Muscle of leg (tissue), 3 donors: ENCODE measurements at regions not wholly inside any gene's neighbourhood (a gene's known extent, or its start where the extent isn't known, plus 50 kb on each side); places are given as distances from the start of the nearest gene placed in this dataset.

ENCODE experiments used
- DNase-seq: peaks from one replicate; pipeline ENCODE4 v3.0.0; 2013
- H3K27ac ChIP-seq: one replicate; pipeline ENCODE4 v1.5.1; 2013; ENCODE audit warnings: mild to moderate bottlenecking, low read length, control low read depth
- H3K27me3 ChIP-seq: one replicate; pipeline ENCODE4 v1.6.1; 2013; ENCODE audit warnings: low read length; ENCODE audit not compliant: control insufficient read depth, insufficient read depth
- H3K36me3 ChIP-seq: one replicate; pipeline ENCODE4 v1.6.1; 2013; ENCODE audit warnings: low read length; ENCODE audit not compliant: control insufficient read depth, insufficient read depth
- H3K4me1 ChIP-seq: one replicate; pipeline ENCODE4 v1.6.1; 2013; ENCODE audit warnings: low read length; ENCODE audit not compliant: control insufficient read depth, insufficient read depth
- H3K4me3 ChIP-seq: one replicate; pipeline ENCODE4 v1.5.1; 2013; ENCODE audit warnings: low read length, control low read depth
- H3K9me3 ChIP-seq: replicated peaks from 2 replicates; pipeline ENCODE4 v1.6.1; 2013; ENCODE audit warnings: low read depth, low read length; ENCODE audit not compliant: control insufficient read depth
- WGBS: methylation state at CpG from one replicate; pipeline ENCODE4 v1.1.5; 2013; ENCODE audit warnings: missing lambda C conversion rate; ENCODE audit not compliant: insufficient coverage; 5-methylcytosine and 5-hydroxymethylcytosine counted together

- Histone ChIP-seq H3K4me3 (no peak overlapping the region), H3K36me3 (no peaks in the 10 kb centered on the region), H3K27ac (no peak overlapping the region), H3K9me3 (no peaks in the 10 kb centered on the region), H3K27me3 (no peaks in the 10 kb centered on the region), H3K4me1 (no peaks in the 10 kb centered on the region)
- WGBS = no CpG with 5 or more reads among the region's 3 CpGs
- no peak for DNase-seq
Measured at GRCh38 chr4:163878336-163879121, 384.0 kb downstream of the TMA16 start.

DNA sequence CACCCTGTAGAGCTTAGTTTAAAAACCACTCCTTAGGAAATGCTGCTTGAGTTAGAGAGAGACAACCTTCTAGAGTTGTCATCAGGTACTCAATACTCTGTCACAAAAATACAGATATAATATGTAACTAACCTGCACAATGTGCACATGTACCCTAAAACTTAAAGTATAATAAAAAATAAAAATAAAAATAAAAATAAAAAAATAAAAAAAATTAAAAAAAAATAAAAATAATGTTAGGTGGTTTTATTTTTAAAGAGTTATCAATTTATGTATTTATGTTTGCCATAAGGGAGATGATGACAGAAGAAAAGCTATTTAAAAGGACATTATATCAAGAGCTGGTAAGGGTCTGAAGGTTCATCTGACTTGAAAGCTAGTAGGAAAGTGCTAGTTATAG, 397.9 kb downstream of the TMA16 start:
- no peak for DNase-seq
- H3K36me3 ChIP-seq = no peaks in the 10 kb centered on the region
- no peaks in the 10 kb centered on the region for H3K9me3 ChIP-seq
- no peaks in the 10 kb centered on the region for H3K4me1 ChIP-seq
- no peak overlapping the region for H3K27ac ChIP-seq
- H3K27me3 ChIP-seq = no peaks in the 10 kb centered on the region
- H3K4me3 ChIP-seq = no peak overlapping the region

GRCh38 chr4:163895378-163896005, 401.0 kb downstream of the TMA16 start:
- no peak overlapping the region for H3K4me3 ChIP-seq
- H3K27ac ChIP-seq = no peak overlapping the region
- H3K9me3 ChIP-seq = no peaks in the 10 kb centered on the region
- DNase-seq = no peak
- H3K27me3 ChIP-seq = no peaks in the 10 kb centered on the region
- 50% methylated on average over 1 of the region's 3 CpGs for WGBS
- H3K4me1 ChIP-seq = no peaks in the 10 kb centered on the region
- H3K36me3 ChIP-seq = no peaks in the 10 kb centered on the region

GRCh38 chr4:163901319-163901718, 406.8 kb downstream of the TMA16 start:
- DNase-seq = no peak
- Histone ChIP-seq H3K36me3 (no peaks in the 10 kb centered on the region), H3K4me1 (no peaks in the 10 kb centered on the region), H3K27me3 (no peaks in the 10 kb centered on the region), H3K9me3 (no peaks in the 10 kb centered on the region), H3K27ac (no peak overlapping the region), H3K4me3 (no peak overlapping the region)
- no CpG with 5 or more reads among the region's 1 CpG for WGBS

- no peaks in the 10 kb centered on the region for H3K9me3 ChIP-seq
- DNase-seq = no peak
- no peak overlapping the region for H3K27ac ChIP-seq
- no peaks in the 10 kb centered on the region for H3K27me3 ChIP-seq
- no peaks in the 10 kb centered on the region for H3K4me1 ChIP-seq
- WGBS = no CpG with 5 or more reads among the region's 2 CpGs
- H3K4me3 ChIP-seq = no peak overlapping the region
- no peaks in the 10 kb centered on the region for H3K36me3 ChIP-seq
Measured at GRCh38 chr4:163902417-163902816, 407.9 kb downstream of the TMA16 start.

DNA sequence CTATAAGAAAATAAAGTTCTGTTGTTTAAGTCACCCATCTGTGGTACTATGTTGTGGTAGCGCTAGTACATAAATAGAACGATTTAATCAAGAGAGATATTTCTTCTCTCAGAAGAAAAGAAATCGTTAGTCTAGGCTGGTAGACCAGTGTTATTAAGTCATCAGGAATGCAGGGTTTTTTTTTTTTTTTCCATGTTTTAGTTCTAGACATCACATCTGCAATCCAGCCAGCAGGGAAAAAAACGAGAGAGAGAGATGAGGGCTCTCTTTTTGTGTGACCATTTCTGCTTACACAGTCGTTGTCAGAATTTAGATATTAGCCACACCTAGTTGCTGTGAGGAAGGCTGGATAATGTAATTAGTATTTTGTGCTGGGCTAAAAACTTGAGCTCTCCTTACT, 417.4 kb downstream of the TMA16 start:
- no peak for DNase-seq
- H3K27me3 ChIP-seq = no peaks in the 10 kb centered on the region
- H3K9me3 ChIP-seq = no peaks in the 10 kb centered on the region
- no CpG with 5 or more reads among the region's 5 CpGs for WGBS
- H3K4me3 ChIP-seq = no peak overlapping the region
- no peaks in the 10 kb centered on the region for H3K36me3 ChIP-seq
- H3K4me1 ChIP-seq = no peaks in the 10 kb centered on the region
- H3K27ac ChIP-seq = no peak overlapping the region

- H3K27ac ChIP-seq = no peak overlapping the region
- DNase-seq = no peak
- H3K27me3 ChIP-seq = no peaks in the 10 kb centered on the region
- H3K9me3 ChIP-seq = no peaks in the 10 kb centered on the region
- no peak overlapping the region for H3K4me3 ChIP-seq
- WGBS = no CpG with 5 or more reads among the region's 4 CpGs
- H3K36me3 ChIP-seq = no peaks in the 10 kb centered on the region
- no peaks in the 10 kb centered on the region for H3K4me1 ChIP-seq
Measured at GRCh38 chr4:163913571-163913970, 419.1 kb downstream of the TMA16 start.

GRCh38 chr4:163915896-163916295, 421.4 kb downstream of the TMA16 start:
- Histone ChIP-seq H3K9me3 (no peaks in the 10 kb centered on the region), H3K27me3 (no peaks in the 10 kb centered on the region), H3K36me3 (no peaks in the 10 kb centered on the region), H3K4me1 (no peaks in the 10 kb centered on the region), H3K27ac (no peak overlapping the region), H3K4me3 (no peak overlapping the region)
- DNase-seq = no peak
- WGBS = no CpG with 5 or more reads among the region's 3 CpGs

DNA sequence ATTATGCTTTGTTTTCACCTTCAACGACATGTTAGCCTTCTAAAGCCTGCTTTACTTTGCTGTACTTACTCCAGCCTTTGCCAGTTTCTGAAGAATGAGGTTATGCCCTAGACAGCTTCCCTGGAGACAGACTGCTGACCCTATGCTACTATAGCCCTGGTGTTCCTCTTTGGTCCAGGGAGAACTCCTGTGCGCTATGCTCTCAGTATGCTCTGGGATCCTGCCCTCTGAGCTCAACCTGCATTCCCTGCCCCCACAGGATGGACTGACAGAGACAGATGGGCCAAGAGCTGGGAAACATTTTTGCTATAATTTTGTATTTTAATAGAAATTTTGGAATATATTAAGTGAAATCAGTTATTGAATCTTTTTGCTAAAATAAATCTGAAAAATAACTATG, 425.9 kb downstream of the TMA16 start:
- no peak for DNase-seq

DNA sequence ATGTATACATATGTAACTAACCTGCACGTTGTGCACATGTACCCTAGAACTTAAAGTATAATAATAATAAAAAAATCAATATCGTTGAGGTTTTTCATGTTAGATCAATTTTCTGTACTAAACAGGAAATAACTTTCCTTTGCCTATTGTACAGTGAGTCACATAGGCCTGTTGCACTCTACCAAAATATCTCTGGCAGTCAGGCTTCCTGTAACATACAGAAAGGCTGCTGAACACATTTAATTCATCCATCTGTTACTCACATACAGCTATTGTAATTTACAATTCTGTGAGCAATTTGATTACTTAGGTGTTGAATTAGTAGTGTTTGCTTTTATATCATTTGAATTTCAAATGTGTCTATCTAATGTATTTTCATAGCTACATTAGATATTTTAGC, 427.8 kb downstream of the TMA16 start:
- Histone ChIP-seq H3K27me3 (no peaks in the 10 kb centered on the region), H3K27ac (no peak overlapping the region), H3K4me3 (no peak overlapping the region), H3K9me3 (no peaks in the 10 kb centered on the region), H3K4me1 (no peaks in the 10 kb centered on the region), H3K36me3 (no peaks in the 10 kb centered on the region)
- peak; percentile 1 for DNase-seq
- no CpG with 5 or more reads among the region's 2 CpGs for WGBS

More for the DNA sequence above, 425.9 kb downstream of the TMA16 start:
- H3K36me3 ChIP-seq = no peaks in the 10 kb centered on the region
- H3K9me3 ChIP-seq = no peaks in the 10 kb centered on the region
- H3K4me1 ChIP-seq = no peaks in the 10 kb centered on the region
- 90% methylated on average over 1 of the region's 2 CpGs for WGBS
- H3K27ac ChIP-seq = no peak overlapping the region
- H3K4me3 ChIP-seq = no peak overlapping the region
- H3K27me3 ChIP-seq = no peaks in the 10 kb centered on the region
